ENCODE measurements at regions not wholly inside any gene's neighbourhood (a gene's known extent, or its start where the extent isn't known, plus 50 kb on each side); places are given as distances from the start of the nearest gene placed in this dataset.
A peak's percentile ranks its signal among the peaks of the same experiment; 100 is the strongest.
"Not testable (repeated sequence)": the region's sequence is repeated elsewhere in the genome, so short reads cannot be mapped to it uniquely, and the experiment has no call there.

DNA sequence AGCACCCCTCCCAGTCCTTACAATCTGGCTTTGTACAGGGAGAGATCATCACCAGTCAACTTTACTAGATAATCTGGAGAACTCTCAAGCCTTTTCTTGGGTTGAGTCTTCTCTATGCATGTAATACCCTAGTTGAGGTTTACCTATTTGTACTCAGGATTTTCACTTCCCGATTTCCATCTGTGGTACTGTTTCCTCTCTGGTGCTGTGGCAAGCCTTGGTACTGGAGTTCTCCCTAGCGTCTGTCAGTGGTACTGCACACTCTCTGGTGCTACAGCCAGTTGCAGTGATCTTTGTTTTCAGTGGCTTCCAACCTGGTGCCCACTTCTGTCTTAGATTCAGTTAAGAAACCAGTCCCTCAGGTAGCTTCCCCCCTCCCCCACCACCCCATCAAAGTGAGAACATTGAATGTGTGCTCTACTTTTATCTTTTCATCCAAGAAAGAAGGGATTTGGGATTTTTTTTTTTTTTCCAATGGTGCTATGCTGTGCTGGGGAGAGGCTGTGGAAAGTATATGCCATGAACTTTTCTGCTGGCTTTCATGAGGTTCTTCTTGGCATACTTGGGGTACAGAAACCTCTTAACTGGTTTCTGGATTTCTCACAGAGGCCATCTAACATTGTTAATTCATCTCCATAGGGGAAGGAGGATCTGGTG is 69.4 kb upstream of the EVL start:
- peak; percentile 61 for DNase-seq (ENCODE audit: low spot score)

DNA sequence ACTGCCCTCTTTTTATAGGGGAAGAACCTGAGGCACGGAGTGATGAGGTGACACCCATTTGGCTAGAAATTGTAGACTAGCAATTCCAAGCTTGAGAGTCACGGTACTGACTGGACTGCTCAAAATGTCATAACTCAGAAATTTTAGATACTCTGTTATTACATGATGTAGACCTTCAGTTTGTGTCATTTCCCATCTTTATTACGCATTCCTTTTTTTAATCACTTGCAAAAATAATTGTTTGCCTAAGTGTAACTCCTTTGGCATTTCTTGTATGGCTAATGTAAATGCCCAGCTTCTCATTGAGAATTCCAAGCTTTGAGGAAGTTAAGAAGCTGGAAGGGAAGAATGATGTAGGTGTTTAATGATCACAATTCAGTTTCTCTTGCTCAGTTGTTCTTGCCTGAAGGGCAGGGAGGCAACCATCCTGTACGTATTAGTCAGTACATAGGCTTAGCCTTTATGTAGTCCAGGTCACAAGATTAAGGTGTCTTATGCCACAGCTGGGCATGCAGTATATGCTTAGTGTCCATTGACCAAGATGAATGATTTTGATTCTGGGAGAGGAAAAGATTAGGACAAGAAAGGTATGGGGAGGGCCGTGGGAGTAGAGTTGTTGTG is 68.2 kb upstream of the EVL start:
- DNase-seq (ENCODE audit: low spot score) = peak; percentile 36

DNA sequence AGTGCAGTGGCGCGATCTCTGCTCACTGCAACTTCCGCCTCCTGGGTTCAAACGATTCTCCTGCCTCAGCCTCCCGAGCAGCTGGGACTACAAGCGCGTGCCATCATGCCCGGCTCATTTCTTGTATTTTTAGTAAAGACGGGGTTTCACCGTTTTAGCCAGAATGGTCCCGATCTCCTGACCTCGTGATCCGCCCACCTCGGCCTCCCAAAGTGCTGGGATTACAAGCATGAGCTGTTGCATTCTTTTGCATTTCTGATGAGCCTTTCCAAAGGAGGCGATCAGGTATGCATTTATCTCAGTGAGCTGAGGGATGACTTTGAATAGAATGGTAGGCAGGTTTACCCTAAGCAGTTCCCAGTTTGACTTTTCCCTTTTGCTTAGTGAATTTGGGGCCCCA is 64.8 kb upstream of the EVL start:
- DNase-seq (ENCODE audit: low spot score) = not testable (repeated sequence)

DNA sequence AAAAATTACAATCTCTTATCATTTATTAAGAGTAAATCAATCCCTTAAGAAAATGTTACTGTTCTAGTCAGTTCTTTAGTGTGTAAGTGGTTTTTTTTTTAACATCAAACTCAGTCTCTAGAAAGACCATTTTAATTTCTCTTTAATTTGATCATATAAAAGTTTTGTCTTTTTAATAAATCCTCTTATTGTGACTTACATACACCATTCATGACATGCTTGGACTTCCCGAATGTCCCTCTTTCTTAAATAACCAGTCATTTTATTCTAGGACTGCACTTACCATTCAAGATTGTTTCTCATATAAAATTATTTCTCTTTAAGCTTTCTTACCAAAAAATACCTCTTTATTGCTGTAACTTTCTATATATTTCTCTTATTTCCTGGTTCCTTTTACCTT is 60.8 kb upstream of the EVL start:
- no peak for DNase-seq (ENCODE audit: low spot score)

DNA sequence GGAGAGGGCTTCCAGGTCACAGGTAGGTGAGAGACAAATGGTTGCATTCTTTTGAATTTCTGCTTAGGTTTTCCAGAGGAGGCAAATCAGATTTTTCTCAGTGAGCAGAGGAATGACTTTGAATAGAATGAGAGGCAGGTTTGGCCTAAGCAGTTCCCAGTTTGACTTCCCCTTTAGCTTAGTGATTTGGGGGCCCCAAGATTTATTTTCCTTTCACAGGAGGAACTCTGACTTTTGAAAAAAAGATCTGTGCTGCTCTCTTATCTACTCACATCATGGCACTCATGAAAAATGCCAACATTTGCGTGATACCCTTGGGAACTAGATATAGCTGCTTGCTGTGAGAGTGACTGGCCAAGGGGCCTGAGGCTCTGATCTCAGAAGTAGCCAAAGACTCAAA is 58.0 kb upstream of the EVL start:
- no peak for DNase-seq (ENCODE audit: low spot score)

DNA sequence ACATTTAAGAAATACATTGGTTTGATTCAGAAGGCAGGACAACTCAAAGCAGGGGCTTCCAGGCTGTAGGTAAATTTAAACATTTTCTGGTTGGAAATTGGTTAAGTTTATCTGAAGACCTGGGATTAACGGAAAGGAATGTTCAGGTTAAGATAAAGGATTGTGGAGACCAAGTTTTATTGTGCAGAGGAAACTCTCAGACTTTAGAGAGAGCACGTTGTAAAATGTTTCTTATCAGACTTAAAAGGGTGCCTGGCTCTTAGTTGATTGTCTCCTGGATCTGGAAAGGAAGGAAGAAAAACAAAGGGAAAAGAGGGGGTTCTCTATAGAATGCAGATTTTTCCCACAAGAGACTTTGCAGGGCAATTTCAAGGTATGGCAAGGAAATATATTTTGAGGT is 55.4 kb upstream of the EVL start:
- not testable (repeated sequence) for DNase-seq (ENCODE audit: low spot score)

DNA sequence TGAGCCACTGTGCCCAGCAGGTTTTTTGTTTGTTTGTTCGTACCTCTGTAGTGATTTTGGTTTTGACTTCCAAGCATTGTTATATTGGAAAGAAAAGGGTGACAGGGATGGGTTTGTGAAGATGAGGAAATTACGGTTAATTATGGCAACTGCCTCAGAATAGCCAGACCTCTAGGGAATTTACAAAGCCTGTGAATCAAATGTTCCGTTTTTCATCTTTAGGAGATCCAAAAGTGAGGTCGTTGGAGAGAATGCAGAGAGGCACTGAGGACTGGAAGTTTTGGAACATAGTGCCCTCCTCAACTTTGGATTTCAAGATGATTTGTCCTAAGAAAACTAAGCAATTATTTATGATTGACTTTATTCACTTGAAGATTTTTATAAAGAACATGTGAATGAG is 54.5 kb upstream of the EVL start:
- no peak for DNase-seq (ENCODE audit: low spot score)

DNA sequence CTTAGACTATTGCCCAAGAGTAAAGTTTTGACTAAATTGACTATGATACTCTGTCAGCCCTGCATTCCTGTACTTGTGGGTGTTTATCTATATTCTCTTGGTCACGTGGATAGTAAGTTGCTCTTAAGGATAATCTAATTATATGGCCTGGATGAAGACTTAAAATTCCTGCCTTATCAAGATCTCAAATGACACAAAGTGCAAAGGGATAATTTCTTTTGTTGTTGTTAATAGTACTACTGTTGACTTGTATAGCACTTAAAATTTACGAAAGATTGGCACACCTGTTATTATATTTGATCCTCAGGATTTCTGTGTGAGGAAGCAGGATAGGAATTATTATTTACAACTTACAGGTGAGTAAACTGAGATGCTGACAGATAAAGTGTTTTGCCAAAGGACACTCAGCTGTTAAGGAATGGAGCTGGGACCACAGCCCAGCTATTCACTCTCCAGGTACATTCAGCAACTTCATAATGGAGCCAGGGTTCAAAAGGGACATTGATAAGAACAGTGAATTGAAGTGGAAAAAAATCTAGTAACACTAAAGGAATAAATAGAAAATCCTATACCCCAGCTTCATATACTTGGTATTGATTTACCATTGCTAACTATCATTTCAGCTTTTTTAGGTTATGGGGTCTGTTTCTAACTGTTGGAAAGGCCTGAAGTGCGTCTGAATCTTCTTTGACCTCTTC is 53.4 kb upstream of the EVL start:
- DNase-seq (ENCODE audit: low spot score) = no peak

DNA sequence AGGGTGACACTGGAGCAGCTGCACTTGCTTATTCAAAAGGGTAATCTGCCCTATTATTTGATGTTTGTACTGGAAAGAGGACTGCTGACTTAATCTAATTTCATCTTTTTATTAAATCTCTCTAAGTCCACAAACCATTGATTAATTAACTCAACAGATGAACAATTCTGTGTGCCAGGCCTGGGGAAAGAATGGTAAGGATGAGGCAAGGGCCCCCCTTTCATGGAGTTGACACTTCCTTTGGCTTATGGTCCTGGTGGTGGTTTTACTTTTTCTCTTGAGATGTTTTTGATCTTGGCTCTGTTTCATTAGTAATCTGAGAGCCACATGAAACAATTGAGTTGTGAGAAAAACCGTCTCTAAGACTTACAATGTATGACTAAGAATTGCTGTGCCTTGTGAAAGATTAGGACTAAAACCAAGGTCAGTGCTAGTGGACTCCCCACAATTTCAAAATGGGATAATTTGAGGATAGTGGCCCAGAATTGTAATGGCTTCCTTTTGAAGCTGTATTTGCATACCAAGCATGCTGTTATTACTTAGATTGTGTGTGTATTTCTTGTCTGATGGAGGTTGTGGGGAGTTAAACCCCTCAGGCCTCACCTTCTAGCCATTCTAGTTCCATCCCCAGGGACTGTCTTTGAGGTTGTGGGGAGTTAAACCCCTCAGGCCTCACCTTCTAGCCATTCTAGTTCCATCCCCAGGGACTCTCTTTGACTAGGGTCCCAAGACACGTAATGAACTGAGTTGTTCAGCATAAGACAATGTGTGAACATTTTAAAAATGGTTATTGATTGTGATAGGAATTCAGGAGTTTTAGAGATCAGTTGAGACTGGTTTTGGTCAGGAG is 52.5 kb upstream of the EVL start:
- DNase-seq (ENCODE audit: low spot score) = no peak

DNA sequence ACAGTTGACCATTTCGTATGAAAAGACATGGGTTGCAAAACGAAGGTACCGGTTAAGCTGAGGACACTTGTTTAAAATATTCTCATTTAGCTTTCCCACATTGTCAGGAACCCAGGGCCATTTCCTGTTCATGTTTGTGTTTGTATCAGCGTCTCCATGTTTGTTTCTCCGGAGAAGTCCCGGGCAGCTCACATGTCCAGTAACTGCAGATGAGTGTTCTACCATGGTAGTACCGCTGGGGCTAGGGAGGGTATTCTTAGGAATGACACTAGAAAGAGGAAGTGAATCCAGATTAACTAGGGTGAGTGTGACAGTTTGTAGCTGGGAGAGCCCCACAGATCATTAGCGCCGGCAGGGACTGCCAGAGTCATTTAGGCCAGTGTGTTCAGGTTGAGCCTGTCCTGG is 50.0 kb upstream of the EVL start:
- peak; percentile 33 for DNase-seq (ENCODE audit: low spot score)

All from kidney tubule cell (primary cell).